ENCODE measurements at regions not wholly inside any gene's neighbourhood (a gene's known extent, or its start where the extent isn't known, plus 50 kb on each side); places are given as distances from the start of the nearest gene placed in this dataset.
A peak's percentile ranks its signal among the peaks of the same experiment; 100 is the strongest.

DNA sequence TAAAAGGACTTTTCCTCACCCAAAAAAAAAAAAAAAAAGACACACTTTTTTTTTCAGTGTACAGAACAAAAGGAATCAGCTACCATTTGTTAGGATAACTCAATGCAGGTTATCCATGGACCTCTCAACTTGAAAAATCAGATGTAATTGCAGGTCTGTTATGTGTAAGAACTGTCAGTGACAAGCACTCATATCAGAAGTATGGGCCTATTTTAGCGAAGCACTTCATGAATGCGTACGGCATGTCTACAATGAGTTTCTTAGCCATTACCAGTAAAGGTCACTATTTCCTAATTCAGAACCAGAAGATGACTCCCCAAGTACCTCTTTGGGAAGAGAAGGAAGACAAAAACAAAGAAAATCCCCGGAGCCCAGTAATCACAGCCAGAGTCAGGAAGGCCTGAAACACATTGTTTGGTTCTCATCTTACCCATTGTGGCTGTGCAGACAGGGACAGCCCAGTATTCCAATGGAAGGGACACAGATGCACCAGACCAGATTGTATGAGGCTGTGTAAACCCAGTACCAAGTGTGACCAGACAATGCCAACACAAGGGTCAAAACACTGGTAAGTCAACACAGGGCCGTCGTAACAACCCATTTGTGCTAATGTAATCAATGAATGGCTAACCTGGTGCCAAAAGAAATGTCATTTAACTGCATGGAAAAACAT lies 188.0 kb downstream of the PMP22 start:
- intact Hi-C loops (cut with DNase I), result no loop called here
- ATAC-seq (no peak), DNase-seq (no peak)
- Histone ChIP-seq H3K36me3 (no peaks in the 10 kb centered on the region), H3K27ac (no peak overlapping the region), H3K4me1 (no peaks in the 10 kb centered on the region), H3K9me3 (no peaks in the 10 kb centered on the region), H3K4me3 (no peak overlapping the region), H3K27me3 (no peaks in the 10 kb centered on the region)
- TF ChIP-seq POLR2A (IDR thresholded peaks at IDR 0.05), result no peak
- TF ChIP-seq, protein P1, sequence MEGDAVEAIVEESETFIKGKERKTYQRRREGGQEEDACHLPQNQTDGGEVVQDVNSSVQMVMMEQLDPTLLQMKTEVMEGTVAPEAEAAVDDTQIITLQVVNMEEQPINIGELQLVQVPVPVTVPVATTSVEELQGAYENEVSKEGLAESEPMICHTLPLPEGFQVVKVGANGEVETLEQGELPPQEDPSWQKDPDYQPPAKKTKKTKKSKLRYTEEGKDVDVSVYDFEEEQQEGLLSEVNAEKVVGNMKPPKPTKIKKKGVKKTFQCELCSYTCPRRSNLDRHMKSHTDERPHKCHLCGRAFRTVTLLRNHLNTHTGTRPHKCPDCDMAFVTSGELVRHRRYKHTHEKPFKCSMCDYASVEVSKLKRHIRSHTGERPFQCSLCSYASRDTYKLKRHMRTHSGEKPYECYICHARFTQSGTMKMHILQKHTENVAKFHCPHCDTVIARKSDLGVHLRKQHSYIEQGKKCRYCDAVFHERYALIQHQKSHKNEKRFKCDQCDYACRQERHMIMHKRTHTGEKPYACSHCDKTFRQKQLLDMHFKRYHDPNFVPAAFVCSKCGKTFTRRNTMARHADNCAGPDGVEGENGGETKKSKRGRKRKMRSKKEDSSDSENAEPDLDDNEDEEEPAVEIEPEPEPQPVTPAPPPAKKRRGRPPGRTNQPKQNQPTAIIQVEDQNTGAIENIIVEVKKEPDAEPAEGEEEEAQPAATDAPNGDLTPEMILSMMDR (IDR thresholded peaks at IDR 0.05), result no peak
- 63% methylated on average over 6 of the region's 6 CpGs for WGBS (ENCODE audit: insufficient coverage, low coverage, low lambda C conversion rate, missing lambda C conversion rate)

DNA sequence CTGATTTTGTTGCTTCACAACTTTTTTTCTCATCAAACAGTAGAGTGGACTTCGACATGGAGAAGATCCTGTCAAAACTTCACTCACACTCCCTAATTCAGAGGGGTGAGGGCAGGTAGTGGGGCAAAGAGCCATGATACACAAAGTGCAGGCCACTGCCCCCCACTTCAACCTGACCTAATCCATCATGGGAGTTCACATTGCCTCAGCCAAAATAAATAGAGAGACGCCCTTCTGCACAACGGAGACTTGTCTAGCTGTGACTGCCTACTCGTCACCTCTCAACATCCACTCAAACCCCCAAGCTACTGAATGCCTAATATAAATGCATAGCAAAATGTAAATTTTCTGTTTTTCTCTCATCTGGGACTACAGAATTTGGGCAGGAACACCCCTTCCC lies 213.2 kb downstream of the PMP22 start:
- peaks cover 0 to 5% (median 0%) of the 10 kb centered on the region in 4 donors for H3K4me1 ChIP-seq
- WGBS (ENCODE audit: insufficient coverage, low coverage, low lambda C conversion rate, missing lambda C conversion rate), result 8% methylated on average over 4 of the region's 4 CpGs
- intact Hi-C loops (cut with DNase I), result no loop called here
- DNase-seq, result no peak
- no peak for TF ChIP-seq POLR2A (IDR thresholded peaks at IDR 0.05)
- TF ChIP-seq, protein P1 (IDR thresholded peaks at IDR 0.05), result no peak
- no peaks in the 10 kb centered on the region for H3K36me3 ChIP-seq
- ATAC-seq, result peak in 3 of 4 donors; percentile 34 to 72 (median 35)
- no peaks in the 10 kb centered on the region for H3K27me3 ChIP-seq
- H3K4me3 ChIP-seq, result no peak overlapping the region
- no peaks in the 10 kb centered on the region for H3K9me3 ChIP-seq
- no peak overlapping the region for H3K27ac ChIP-seq

DNA sequence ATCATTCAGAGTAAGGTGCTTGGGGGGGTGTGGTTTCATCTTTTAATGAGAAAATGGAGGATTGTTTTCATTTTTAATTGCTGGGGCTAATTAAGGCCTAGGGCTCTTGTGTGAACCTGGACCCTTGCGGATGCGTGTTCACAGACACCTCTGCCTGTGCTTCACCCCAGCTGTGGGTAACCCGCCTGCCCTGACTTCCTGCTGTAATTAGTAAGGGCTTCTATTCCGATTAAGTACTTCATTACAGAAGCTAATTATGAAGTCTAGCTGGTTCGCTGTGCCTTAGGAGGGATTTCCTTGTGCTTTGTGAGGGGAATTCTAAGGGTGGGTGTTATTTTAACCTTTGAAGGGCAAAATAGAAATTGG lies 215.3 kb downstream of the PMP22 start:
- H3K9me3 ChIP-seq, result no peaks in the 10 kb centered on the region
- ATAC-seq, result no peak
- peaks cover 0 to 5% (median 0%) of the 10 kb centered on the region in 4 donors for H3K4me1 ChIP-seq
- WGBS (ENCODE audit: insufficient coverage, low coverage, low lambda C conversion rate, missing lambda C conversion rate), result 74% methylated on average over 5 of the region's 5 CpGs
- no peaks in the 10 kb centered on the region for H3K36me3 ChIP-seq
- intact Hi-C loops (cut with DNase I), result no loop called here
- H3K27me3 ChIP-seq, result no peaks in the 10 kb centered on the region
- no peak for TF ChIP-seq POLR2A (IDR thresholded peaks at IDR 0.05)
- TF ChIP-seq, protein P1 (IDR thresholded peaks at IDR 0.05), result no peak
- H3K27ac ChIP-seq, result no peak overlapping the region
- DNase-seq, result no peak
- H3K4me3 ChIP-seq, result no peak overlapping the region

DNA sequence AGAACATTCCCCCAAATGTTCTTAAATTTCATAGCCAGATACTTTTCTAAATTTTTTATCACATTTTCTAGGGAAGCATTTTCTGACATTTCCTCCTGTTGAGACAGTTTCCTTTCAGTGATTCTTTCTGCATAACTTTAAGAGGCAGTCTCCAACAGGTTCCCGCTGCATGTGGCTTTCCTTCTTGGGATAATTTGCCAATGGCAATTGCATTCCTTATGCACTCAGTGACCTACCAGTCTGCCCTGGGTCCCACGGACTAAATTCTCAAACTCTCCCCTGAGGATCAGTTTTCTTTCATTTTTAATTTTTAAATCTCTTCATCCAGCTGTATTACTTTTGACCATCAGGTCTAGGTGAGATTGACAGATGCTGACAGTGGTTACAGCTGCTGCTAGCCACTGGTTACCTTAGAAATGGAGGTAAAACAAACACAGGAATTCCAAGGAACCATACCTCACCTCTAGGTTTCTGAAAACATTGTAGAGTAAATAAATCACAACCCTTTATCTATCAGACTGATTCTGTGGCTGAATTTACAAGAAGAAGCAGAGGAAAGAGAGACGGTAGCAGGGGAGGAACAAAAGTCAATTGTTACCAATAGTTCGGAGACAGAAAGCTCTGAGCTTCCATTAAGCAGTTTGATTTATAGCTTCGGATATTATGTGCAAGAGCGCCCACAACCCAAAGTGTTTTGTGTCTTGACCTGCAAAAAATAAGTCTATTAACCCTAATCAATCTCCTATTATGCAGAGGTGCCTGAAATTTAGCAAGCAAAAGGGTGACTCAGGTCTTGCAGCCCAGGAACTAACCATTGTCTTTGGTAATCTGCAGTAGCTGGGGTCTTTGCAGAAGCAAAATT lies 216.0 kb downstream of the PMP22 start:
- peaks cover 0 to 5% (median 0%) of the 10 kb centered on the region in 4 donors for H3K4me1 ChIP-seq
- 54% methylated on average over 6 of the region's 6 CpGs for WGBS (ENCODE audit: insufficient coverage, low coverage, low lambda C conversion rate, missing lambda C conversion rate)
- no peaks in the 10 kb centered on the region for H3K27me3 ChIP-seq
- DNase-seq, result no peak
- no peak for ATAC-seq
- H3K36me3 ChIP-seq, result no peaks in the 10 kb centered on the region
- no peak overlapping the region for H3K4me3 ChIP-seq
- intact Hi-C loops (cut with DNase I), result no loop called here
- H3K9me3 ChIP-seq, result no peaks in the 10 kb centered on the region
- TF ChIP-seq, protein P1 (IDR thresholded peaks at IDR 0.05), result no peak
- no peak for TF ChIP-seq POLR2A (IDR thresholded peaks at IDR 0.05)
- H3K27ac ChIP-seq, result no peak overlapping the region

Measured in right lobe of liver (tissue), 6 donors.